ENCODE measurements at regions not wholly inside any gene's neighbourhood (a gene's known extent, or its start where the extent isn't known, plus 50 kb on each side); places are given as distances from the start of the nearest gene placed in this dataset.

DNA sequence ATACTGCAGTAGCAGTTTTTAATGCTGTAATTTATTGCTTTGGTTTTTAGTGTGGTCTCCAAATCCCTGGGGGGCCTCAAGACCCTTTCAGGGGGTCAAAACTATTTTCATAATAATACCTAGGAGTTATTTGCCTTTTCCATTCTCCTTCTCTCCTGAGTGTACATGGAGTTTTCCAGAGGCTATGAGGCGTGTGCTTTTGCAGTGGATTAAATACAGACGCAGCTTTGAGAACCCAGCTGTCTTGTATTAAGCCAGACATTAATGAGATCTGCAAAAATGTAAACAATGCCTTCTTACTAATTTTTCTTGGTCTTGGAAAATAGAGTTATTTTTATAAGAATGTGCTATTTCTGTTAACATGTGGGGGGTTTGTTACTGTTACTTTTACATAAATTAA, 68.6 kb downstream of the SLC25A47 start:
- H3K27me3 ChIP-seq (ENCODE audit: control insufficient read depth, insufficient read depth, low read length), result no peaks in the 10 kb centered on the region
- H3K9ac ChIP-seq (ENCODE audit: low read length), result no peak overlapping the region
- no peaks in the 10 kb centered on the region for H3K36me3 ChIP-seq (ENCODE audit: control insufficient read depth, insufficient read depth, low read length)
- H3K4me3 ChIP-seq (ENCODE audit: low read length), result no peak overlapping the region
- H3K4me1 ChIP-seq (ENCODE audit: control insufficient read depth, insufficient read depth, low read length), result peaks cover 39% of the 10 kb centered on the region
- H3K9me3 ChIP-seq (ENCODE audit: control insufficient read depth, low read length), result no peaks in the 10 kb centered on the region

DNA sequence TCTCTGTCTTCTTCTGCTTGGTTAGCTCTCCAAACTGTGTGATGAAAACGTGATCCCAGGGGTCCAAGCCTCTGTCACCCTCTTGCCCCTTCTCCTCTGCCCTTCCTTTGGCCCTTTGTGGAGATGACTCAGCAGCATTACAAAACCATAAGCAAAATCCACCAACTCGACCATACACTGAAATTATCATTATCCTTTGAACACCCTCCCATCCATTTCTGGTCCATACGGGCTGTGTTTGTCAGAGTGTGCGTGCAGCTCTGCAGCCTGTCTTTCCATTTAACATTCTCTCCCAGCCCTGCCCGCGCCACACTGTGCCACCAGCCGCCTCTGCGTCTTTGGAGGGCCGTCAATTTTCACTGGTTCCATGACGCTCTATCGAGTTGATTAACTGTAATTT, 69.2 kb downstream of the SLC25A47 start:
- H3K9me3 ChIP-seq (ENCODE audit: control insufficient read depth, low read length), result no peaks in the 10 kb centered on the region
- no peak overlapping the region for H3K4me3 ChIP-seq (ENCODE audit: low read length)
- no peaks in the 10 kb centered on the region for H3K27me3 ChIP-seq (ENCODE audit: control insufficient read depth, insufficient read depth, low read length)
- H3K9ac ChIP-seq (ENCODE audit: low read length), result no peak overlapping the region
- no peaks in the 10 kb centered on the region for H3K36me3 ChIP-seq (ENCODE audit: control insufficient read depth, insufficient read depth, low read length)
- peaks cover 39% of the 10 kb centered on the region for H3K4me1 ChIP-seq (ENCODE audit: control insufficient read depth, insufficient read depth, low read length)

DNA sequence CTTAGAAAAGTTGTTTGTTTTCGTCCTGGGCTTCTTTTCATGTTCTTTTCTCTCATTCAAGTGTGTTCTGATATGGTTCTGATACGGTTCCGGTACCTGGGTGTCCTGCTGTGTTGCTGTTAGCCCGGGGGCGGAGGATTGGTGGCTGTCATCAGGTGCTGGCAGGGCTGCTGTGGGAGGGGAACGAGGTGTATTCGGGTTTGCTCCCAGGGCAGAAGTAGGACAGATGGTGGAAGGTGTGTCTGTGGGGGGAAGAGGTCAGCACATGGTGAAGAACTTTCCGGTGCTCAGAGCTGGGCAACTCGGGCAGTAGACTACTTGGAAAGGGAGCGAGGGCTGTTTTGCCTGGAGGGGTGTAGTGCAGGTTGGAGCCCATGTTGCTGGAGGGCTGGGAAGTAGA, 70.2 kb downstream of the SLC25A47 start:
- H3K4me3 ChIP-seq (ENCODE audit: low read length), result no peak overlapping the region
- no peaks in the 10 kb centered on the region for H3K27me3 ChIP-seq (ENCODE audit: control insufficient read depth, insufficient read depth, low read length)
- no peak overlapping the region for H3K9ac ChIP-seq (ENCODE audit: low read length)
- H3K9me3 ChIP-seq (ENCODE audit: control insufficient read depth, low read length), result no peaks in the 10 kb centered on the region
- no peaks in the 10 kb centered on the region for H3K36me3 ChIP-seq (ENCODE audit: control insufficient read depth, insufficient read depth, low read length)
- peaks cover 35% of the 10 kb centered on the region for H3K4me1 ChIP-seq (ENCODE audit: control insufficient read depth, insufficient read depth, low read length)

DNA sequence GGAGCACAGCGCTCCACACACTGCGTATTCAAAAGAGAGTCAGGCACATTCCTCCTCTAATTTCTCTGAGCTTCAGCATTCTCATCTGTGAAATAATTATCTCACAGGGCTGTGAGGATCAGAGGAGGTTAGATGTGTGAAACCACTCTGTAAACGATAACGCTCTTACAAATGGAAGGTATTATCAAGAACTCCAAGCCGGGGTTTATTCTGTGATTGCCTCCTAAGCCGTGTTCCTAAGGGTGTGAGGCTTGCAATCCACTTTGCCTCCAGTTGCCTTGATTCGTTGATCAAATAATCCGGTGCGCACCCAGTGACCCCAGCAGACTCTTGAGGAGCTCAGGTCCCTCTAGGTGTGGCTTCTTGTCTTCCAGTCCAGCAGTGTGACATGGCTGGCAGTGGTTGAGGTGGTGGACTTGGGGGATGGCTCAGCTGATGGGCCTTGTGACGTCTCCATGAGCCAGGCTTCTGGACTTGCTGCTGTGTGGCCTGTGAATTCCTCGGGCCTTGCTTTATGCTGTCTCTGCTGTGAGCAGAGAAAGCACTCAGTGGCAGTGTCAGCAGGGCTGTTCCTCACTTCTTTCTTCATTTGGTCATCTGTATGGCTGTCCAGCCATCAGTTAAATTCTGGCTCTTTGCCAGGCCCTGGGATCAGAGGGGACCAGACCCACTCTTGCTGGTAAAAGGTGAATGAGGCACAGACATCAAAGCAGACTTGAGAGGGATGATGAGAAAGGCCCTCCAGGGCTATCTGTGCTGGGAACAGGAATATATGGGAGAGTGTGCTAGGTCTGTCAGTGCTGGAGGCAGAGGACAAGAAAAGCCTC, 71.0 kb downstream of the SLC25A47 start:
- Histone ChIP-seq H3K4me3 (ENCODE audit: low read length) (no peak overlapping the region), H3K9me3 (ENCODE audit: control insufficient read depth, low read length) (no peaks in the 10 kb centered on the region), H3K36me3 (ENCODE audit: control insufficient read depth, insufficient read depth, low read length) (no peaks in the 10 kb centered on the region), H3K9ac (ENCODE audit: low read length) (no peak overlapping the region), H3K27me3 (ENCODE audit: control insufficient read depth, insufficient read depth, low read length) (no peaks in the 10 kb centered on the region), H3K4me1 (ENCODE audit: control insufficient read depth, insufficient read depth, low read length) (peaks cover 30% of the 10 kb centered on the region)

DNA sequence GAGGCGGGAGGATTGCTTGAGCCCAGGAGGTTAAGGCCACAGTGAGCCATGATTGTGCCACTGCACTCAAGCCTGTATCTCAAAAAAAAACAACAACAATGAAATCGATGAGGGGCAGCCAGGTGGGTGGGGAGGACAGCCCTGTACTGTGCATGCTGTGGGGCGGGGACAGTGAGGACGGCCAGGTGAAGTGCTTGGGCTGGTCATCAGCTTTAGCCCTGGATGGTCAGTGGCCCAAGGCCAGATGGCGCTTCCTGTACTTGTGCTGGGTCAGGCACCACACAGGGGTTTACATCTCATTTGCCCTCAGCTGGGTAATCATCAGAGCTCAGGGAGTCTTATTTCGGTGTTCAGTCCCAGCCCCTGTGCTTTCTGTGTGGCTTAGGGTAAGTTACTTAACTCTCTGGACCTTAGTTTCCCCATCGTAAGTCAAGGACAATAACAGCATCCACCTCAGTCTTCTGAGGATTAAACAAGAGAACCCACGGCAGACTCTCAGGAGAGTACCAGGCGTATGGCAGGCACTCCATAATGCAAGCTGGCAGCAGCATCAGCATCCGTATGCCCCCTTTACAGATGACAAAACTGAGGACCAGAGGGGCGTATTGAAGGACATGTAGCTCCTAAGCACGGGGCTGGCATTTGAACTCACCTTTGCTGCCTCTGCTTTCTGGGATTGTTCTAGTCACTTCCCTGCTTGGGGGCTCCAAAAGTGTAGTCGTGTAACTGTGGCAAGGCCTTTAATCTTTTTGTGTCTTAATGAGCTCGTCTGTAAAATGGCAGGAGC, 71.9 kb downstream of the SLC25A47 start:
- no peaks in the 10 kb centered on the region for H3K9me3 ChIP-seq (ENCODE audit: control insufficient read depth, low read length)
- no peak overlapping the region for H3K9ac ChIP-seq (ENCODE audit: low read length)
- H3K36me3 ChIP-seq (ENCODE audit: control insufficient read depth, insufficient read depth, low read length), result no peaks in the 10 kb centered on the region
- H3K27me3 ChIP-seq (ENCODE audit: control insufficient read depth, insufficient read depth, low read length), result no peaks in the 10 kb centered on the region
- peaks cover 20% of the 10 kb centered on the region for H3K4me1 ChIP-seq (ENCODE audit: control insufficient read depth, insufficient read depth, low read length)
- no peak overlapping the region for H3K4me3 ChIP-seq (ENCODE audit: low read length)

DNA sequence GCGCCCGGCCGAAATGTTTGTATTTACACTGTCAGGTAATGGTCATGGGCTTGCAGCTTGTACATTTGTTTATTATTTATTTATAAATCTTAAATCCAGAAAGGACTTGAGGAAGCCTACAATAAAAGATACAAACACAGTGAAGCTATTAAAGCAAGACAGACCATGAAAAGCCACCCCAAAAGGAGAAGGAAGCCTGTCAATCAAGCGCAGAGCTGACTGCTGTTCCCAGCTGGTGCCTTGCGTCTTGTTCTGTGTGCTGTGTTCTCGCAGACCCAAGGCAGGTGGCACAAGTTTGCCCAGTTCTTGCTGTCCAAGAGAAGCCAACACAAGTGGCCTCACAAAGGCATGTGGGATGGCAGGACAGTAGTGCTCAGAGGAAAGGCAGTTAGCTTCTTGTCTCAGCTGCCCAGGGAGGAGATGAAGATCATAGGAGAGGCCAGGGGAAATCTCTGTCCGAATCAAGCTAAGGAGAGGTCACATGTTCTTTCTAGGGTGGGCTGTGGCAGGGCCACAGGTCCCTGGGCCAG, 73.2 kb downstream of the SLC25A47 start:
- Histone ChIP-seq H3K4me3 (ENCODE audit: low read length) (no peak overlapping the region), H3K9me3 (ENCODE audit: control insufficient read depth, low read length) (no peaks in the 10 kb centered on the region), H3K9ac (ENCODE audit: low read length) (no peak overlapping the region), H3K27me3 (ENCODE audit: control insufficient read depth, insufficient read depth, low read length) (no peaks in the 10 kb centered on the region), H3K36me3 (ENCODE audit: control insufficient read depth, insufficient read depth, low read length) (no peaks in the 10 kb centered on the region), H3K4me1 (ENCODE audit: control insufficient read depth, insufficient read depth, low read length) (peaks cover 15% of the 10 kb centered on the region)

DNA sequence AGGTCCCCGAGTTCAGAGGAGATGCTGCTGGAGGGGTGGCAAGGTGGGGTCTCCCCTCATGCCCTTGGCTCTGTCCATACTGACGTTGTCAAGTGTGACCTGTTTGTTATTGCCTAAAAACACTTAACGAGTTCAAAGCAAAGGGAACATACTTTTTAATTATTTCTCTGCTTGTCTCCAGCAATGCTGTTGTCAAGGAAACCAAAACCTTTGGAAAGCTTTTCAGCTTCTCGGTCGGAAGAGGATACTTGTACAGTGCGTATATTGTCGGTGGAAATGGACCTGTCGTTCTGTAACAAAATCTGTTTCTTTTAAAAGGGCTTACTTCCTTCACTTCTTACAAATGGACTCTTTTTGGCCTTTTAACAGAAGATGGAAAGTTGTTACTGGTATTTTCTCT, 73.9 kb downstream of the SLC25A47 start:
- H3K4me1 ChIP-seq (ENCODE audit: control insufficient read depth, insufficient read depth, low read length), result peaks cover 15% of the 10 kb centered on the region
- no peak overlapping the region for H3K4me3 ChIP-seq (ENCODE audit: low read length)
- H3K36me3 ChIP-seq (ENCODE audit: control insufficient read depth, insufficient read depth, low read length), result no peaks in the 10 kb centered on the region
- H3K9ac ChIP-seq (ENCODE audit: low read length), result no peak overlapping the region
- H3K9me3 ChIP-seq (ENCODE audit: control insufficient read depth, low read length), result no peaks in the 10 kb centered on the region
- no peaks in the 10 kb centered on the region for H3K27me3 ChIP-seq (ENCODE audit: control insufficient read depth, insufficient read depth, low read length)

DNA sequence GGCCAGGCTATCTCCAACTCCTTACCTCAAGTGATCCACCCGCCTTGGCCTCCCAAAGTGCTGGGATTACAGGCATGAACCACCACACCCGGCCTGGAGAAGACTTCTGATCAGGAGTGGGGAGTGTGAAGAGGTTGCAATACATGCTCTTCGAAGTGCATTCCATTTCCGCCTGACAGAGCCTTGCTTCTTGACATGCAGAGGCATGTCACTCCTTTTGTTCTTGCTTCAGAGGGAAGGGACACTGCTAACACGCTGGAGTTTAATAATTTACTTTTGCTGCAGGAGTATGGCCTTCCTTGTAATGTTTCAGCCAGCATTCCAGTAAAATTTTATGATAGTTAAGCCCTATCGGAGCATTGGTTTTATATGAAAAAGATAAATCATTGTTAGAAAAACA, 74.9 kb downstream of the SLC25A47 start:
- Histone ChIP-seq H3K9me3 (ENCODE audit: control insufficient read depth, low read length) (no peaks in the 10 kb centered on the region), H3K4me3 (ENCODE audit: low read length) (no peak overlapping the region), H3K27me3 (ENCODE audit: control insufficient read depth, insufficient read depth, low read length) (no peaks in the 10 kb centered on the region), H3K9ac (ENCODE audit: low read length) (peak overlapping the region; percentile 9), H3K4me1 (ENCODE audit: control insufficient read depth, insufficient read depth, low read length) (peaks cover 11% of the 10 kb centered on the region), H3K36me3 (ENCODE audit: control insufficient read depth, insufficient read depth, low read length) (no peaks in the 10 kb centered on the region)

DNA sequence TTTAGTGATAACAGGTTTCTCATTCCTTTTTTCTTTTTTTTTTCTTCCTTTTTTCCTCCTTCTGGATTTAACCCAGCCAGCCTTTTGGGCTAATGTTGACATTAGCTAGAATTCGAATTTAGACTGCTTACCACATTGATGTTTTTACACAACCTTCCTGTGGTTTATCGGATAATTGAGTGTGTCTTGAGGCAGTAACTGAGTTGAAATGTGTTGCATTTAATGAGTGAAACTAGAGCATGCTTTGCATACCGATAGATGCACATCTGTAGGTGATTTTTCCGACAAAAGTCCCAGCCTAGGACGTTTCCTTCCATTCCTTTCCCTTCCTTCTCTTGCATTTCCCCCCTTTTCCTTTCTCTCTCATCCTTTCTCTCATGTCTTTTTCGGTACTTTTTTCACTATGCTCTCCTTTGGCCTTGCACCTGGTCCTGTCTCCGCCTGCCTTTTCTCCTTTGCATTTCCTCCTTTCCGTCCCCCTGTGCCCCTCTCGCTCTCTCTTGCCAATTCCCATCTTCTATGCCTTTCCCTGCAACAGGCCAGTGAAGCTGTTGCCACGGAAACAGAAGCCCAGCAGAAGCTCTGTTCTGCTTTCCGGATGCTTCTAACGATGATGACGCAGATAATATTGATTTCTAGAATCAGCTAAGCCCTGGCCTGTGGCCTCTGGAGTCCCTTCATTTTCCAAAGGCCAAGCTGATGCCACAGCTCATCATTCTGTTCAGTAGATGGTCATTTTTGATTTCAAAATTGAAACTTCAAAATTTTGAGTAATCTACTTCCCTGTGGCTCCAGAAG, 76.1 kb downstream of the SLC25A47 start:
- no peaks in the 10 kb centered on the region for H3K36me3 ChIP-seq (ENCODE audit: control insufficient read depth, insufficient read depth, low read length)
- no peaks in the 10 kb centered on the region for H3K4me1 ChIP-seq (ENCODE audit: control insufficient read depth, insufficient read depth, low read length)
- no peaks in the 10 kb centered on the region for H3K27me3 ChIP-seq (ENCODE audit: control insufficient read depth, insufficient read depth, low read length)
- H3K9me3 ChIP-seq (ENCODE audit: control insufficient read depth, low read length), result no peaks in the 10 kb centered on the region
- no peak overlapping the region for H3K9ac ChIP-seq (ENCODE audit: low read length)
- H3K4me3 ChIP-seq (ENCODE audit: low read length), result no peak overlapping the region

DNA sequence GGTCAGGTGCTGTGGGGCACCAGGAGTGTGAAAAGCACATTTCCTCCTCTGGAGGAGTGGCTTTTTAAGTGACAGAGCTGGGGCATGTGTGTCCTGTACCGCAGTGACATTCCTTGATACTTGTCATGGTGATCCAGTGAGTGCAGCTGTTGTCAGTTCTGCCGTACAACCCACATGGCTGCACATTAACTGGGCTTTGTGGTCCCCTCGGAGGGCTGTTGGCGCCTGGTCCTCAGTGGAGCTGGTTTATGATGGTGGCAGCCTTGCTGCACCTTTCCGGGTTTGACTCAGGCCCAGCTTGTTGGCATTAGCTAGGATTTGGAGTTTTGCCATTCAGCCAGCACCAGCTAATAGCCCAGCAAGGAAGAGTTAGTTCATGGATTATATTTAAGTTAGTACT, 77.0 kb downstream of the SLC25A47 start:
- Histone ChIP-seq H3K4me3 (ENCODE audit: low read length) (no peak overlapping the region), H3K9ac (ENCODE audit: low read length) (no peak overlapping the region), H3K9me3 (ENCODE audit: control insufficient read depth, low read length) (no peaks in the 10 kb centered on the region), H3K36me3 (ENCODE audit: control insufficient read depth, insufficient read depth, low read length) (no peaks in the 10 kb centered on the region), H3K4me1 (ENCODE audit: control insufficient read depth, insufficient read depth, low read length) (no peaks in the 10 kb centered on the region), H3K27me3 (ENCODE audit: control insufficient read depth, insufficient read depth, low read length) (no peaks in the 10 kb centered on the region)

DNA sequence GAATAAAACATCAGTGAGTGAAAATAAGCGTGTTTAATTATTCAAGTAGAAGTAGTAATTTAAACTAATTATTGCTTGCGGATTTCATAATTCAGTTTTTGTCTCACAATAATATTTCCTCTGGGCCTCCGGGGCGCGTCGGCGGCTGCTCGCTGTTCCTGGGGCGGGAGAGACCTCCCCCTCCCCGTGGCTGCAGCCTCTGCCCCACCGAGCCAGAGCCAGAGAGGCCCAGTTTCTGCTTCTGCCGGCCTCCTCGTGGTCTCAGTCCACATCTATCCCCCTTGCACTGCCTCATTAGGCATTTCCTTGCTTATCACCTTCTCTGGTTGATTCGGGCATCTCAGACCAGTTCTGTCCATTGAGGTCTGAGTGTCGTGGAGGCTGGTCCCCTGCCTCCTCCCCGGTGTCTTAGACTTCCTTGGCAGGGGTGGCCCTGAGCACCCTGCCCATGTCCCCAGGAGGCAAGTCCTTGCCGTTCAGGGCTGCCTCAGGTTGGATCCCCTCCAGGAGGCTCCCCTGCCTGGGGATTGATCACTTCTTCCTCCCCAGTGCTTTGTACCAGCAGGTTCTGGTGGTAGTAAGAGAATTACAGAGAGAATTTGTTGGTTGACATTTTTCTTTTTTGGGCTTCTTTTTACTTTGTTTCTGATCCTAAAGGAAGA, 78.0 kb downstream of the SLC25A47 start:
- H3K4me3 ChIP-seq (ENCODE audit: low read length), result no peak overlapping the region
- no peaks in the 10 kb centered on the region for H3K27me3 ChIP-seq (ENCODE audit: control insufficient read depth, insufficient read depth, low read length)
- H3K9ac ChIP-seq (ENCODE audit: low read length), result no peak overlapping the region
- H3K36me3 ChIP-seq (ENCODE audit: control insufficient read depth, insufficient read depth, low read length), result no peaks in the 10 kb centered on the region
- peaks cover 6% of the 10 kb centered on the region for H3K4me1 ChIP-seq (ENCODE audit: control insufficient read depth, insufficient read depth, low read length)
- no peaks in the 10 kb centered on the region for H3K9me3 ChIP-seq (ENCODE audit: control insufficient read depth, low read length)
